HEK293 (cell line): ENCODE measurements at regions not wholly inside any gene's neighbourhood (a gene's known extent, or its start where the extent isn't known, plus 50 kb on each side); places are given as distances from the start of the nearest gene placed in this dataset.

Experiments
- CTCF ChIA-PET: fragments of 350-600 bp; formaldehyde crosslinking; extraction: SDS; loops from one replicate; lab custom pipeline; 2021; ENCODE audit warnings: antibody characterized with exemption; lab: Yijun Ruan, JAX
- POLR2A ChIA-PET: fragments of 300-600 bp; formaldehyde crosslinking; extraction: SDS; loops from one replicate; lab custom pipeline; 2020; ENCODE audit warnings: antibody characterized with exemption, inconsistent platforms; lab: Yijun Ruan, JAX
- H3K27ac ChIP-seq: fragments of 200-500 bp; sonication (Bioruptor generic); 2 replicates; pipeline ENCODE4 v1.5.1; 2014; ENCODE audit warnings: low read depth, low read length, control low read depth, inconsistent platforms; ENCODE audit errors: extremely low read depth
- H3K36me3 ChIP-seq, 2 experiments: fragments of 200-500 bp in 1 of 2; sonication (Bioruptor generic) in 1 of 2; 1 replicate in 1 of 2; 2 replicates in 1 of 2; pipeline ENCODE4 v1.5.1; 2014 to 2017; ENCODE audit warnings: inconsistent platforms in 2 of 2, low read length in 2 of 2; ENCODE audit not compliant: control insufficient read depth in 2 of 2, insufficient read depth in 1 of 2
- H3K4me1 ChIP-seq: fragments of 200-500 bp; sonication (Bioruptor generic); 2 replicates; pipeline ENCODE4 v1.5.1; 2014; ENCODE audit warnings: mild to moderate bottlenecking, low read length, inconsistent platforms; ENCODE audit not compliant: control insufficient read depth, insufficient read depth
- H3K4me3 ChIP-seq: 2 replicates; pipeline ENCODE4 v1.5.1; 2011; ENCODE audit warnings: low read depth, mild to moderate bottlenecking, control low read depth, low read length, moderate library complexity
- H3K9me3 ChIP-seq: fragments of 200-500 bp; sonication (Bioruptor generic); 2 replicates; pipeline ENCODE4 v1.5.1; 2014; ENCODE audit warnings: low read depth, low read length, inconsistent platforms; ENCODE audit not compliant: control insufficient read depth, insufficient read depth
- FEZF1 ChIP-seq: fragments of 450-650 bp; formaldehyde crosslinking; IDR thresholded peaks from 2 replicates; pipeline ENCODE4 v1.5.1; 2016; ENCODE audit warnings: missing biosample characterization, missing genetic modification characterization
- INSM2 ChIP-seq: fragments of 450-650 bp; formaldehyde crosslinking; IDR thresholded peaks from 2 replicates; pipeline ENCODE4 v1.5.1; 2016; ENCODE audit warnings: missing biosample characterization, missing genetic modification characterization
- MYNN ChIP-seq: fragments of 450-650 bp; formaldehyde crosslinking; IDR thresholded peaks from 2 replicates; pipeline ENCODE4 v1.5.1; 2016; ENCODE audit warnings: missing biosample characterization, missing genetic modification characterization, borderline replicate concordance
- PRDM4 ChIP-seq: fragments of 450-650 bp; formaldehyde crosslinking; IDR thresholded peaks from 2 replicates; pipeline ENCODE4 v1.5.1; 2017; ENCODE audit warnings: missing biosample characterization, missing genetic modification characterization
- REPIN1 ChIP-seq: fragments of 450-650 bp; formaldehyde crosslinking; IDR thresholded peaks from 2 replicates; pipeline ENCODE4 v1.5.1; 2017; ENCODE audit warnings: missing biosample characterization, missing genetic modification characterization, low read depth
- REST ChIP-seq: fragments of 450-650 bp; formaldehyde crosslinking; IDR thresholded peaks from 2 replicates; pipeline ENCODE4 v1.5.1; 2016; ENCODE audit warnings: missing biosample characterization, missing genetic modification characterization
- SETDB1 ChIP-seq: IDR thresholded peaks from one replicate; pipeline ENCODE4 v1.6.1; 2017; ENCODE audit warnings: mild to moderate bottlenecking, low read length, moderate library complexity, mixed read lengths; ENCODE audit not compliant: insufficient read length
- ZBTB49 ChIP-seq: fragments of 450-650 bp; formaldehyde crosslinking; IDR thresholded peaks from 2 replicates; pipeline ENCODE4 v1.5.1; 2016; ENCODE audit warnings: missing biosample characterization, missing genetic modification characterization, low read depth
- ZIC2 ChIP-seq: fragments of 450-650 bp; formaldehyde crosslinking; IDR thresholded peaks from 2 replicates; pipeline ENCODE4 v1.5.1; 2016; ENCODE audit warnings: missing biosample characterization, missing genetic modification characterization
- ZNF132 ChIP-seq: fragments of 450-650 bp; formaldehyde crosslinking; IDR thresholded peaks from 2 replicates; pipeline ENCODE4 v1.5.1; 2017; ENCODE audit warnings: missing biosample characterization, missing genetic modification characterization, borderline replicate concordance
- ZNF302 ChIP-seq: fragments of 450-650 bp; formaldehyde crosslinking; IDR thresholded peaks from 2 replicates; pipeline ENCODE4 v1.5.1; 2016; ENCODE audit warnings: missing biosample characterization, missing genetic modification characterization, low read depth
- ZNF324 ChIP-seq: fragments of 450-650 bp; formaldehyde crosslinking; IDR thresholded peaks from 2 replicates; pipeline ENCODE4 v1.5.1; 2016; ENCODE audit warnings: missing biosample characterization, missing genetic modification characterization
- ZNF48 ChIP-seq: fragments of 450-650 bp; formaldehyde crosslinking; IDR thresholded peaks from 2 replicates; pipeline ENCODE4 v1.5.1; 2016; ENCODE audit warnings: missing biosample characterization, missing genetic modification characterization
- ZNF548 ChIP-seq: fragments of 450-650 bp; formaldehyde crosslinking; IDR thresholded peaks from 2 replicates; pipeline ENCODE4 v1.5.1; 2016; ENCODE audit warnings: missing biosample characterization, missing genetic modification characterization
- ZNF664 ChIP-seq: fragments of 450-650 bp; formaldehyde crosslinking; IDR thresholded peaks from 2 replicates; pipeline ENCODE4 v1.5.1; 2016; ENCODE audit warnings: missing biosample characterization, missing genetic modification characterization
- ZNF701 ChIP-seq: fragments of 450-650 bp; formaldehyde crosslinking; IDR thresholded peaks from 2 replicates; pipeline ENCODE4 v1.5.1; 2016; ENCODE audit warnings: missing biosample characterization, missing genetic modification characterization
- TF ChIP-seq, protein P1 (sequence below): fragments of 450-650 bp; formaldehyde crosslinking; IDR thresholded peaks from 2 replicates; pipeline ENCODE4 v1.5.1; 2016; ENCODE audit warnings: missing biosample characterization, missing genetic modification characterization
- TF ChIP-seq, protein P2 (sequence below): fragments of 450-650 bp; formaldehyde crosslinking; IDR thresholded peaks from 2 replicates; pipeline ENCODE4 v1.5.1; 2016; ENCODE audit warnings: missing biosample characterization, missing genetic modification characterization
- TF ChIP-seq, protein P3 (sequence below): fragments of 450-650 bp; formaldehyde crosslinking; IDR thresholded peaks from 2 replicates; pipeline ENCODE4 v1.5.1; 2016; ENCODE audit warnings: missing biosample characterization, missing genetic modification characterization, borderline replicate concordance

DNA sequence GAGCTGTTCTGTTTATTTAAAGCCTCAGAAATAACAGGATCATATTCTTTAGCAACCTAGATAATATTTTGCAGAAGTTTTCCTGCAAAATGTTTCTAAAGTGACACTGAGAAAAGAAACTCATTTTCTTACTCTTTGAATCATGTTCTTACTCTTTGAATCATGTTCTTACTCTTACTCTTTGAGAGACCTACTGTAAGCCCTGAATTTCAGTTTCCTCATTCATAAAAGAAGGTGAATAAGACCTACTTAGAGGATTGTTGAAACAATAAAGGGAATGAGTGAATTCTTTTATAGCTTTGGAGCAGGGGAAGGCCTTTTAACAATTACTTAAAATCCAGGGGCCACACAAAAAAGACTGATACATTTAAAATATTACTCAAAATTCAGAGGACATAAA lies 221.7 kb upstream of the CMC1 start:
- Histone ChIP-seq H3K4me3 (no peak overlapping the region), H3K36me3 (no peaks in the 10 kb centered on the region), H3K9me3 (no peaks in the 10 kb centered on the region), H3K27ac (no peak overlapping the region), H3K4me1 (no peaks in the 10 kb centered on the region)
- ChIA-PET POLR2A (no interaction called here), CTCF (no interaction called here)
- TF ChIP-seq REPIN1, result no peak
- no peak for TF ChIP-seq ZNF664 (tag by site-specific recombination)
- no peak for TF ChIP-seq SETDB1
- no peak for TF ChIP-seq ZIC2 (tag by site-specific recombination)
- TF ChIP-seq, protein P1, sequence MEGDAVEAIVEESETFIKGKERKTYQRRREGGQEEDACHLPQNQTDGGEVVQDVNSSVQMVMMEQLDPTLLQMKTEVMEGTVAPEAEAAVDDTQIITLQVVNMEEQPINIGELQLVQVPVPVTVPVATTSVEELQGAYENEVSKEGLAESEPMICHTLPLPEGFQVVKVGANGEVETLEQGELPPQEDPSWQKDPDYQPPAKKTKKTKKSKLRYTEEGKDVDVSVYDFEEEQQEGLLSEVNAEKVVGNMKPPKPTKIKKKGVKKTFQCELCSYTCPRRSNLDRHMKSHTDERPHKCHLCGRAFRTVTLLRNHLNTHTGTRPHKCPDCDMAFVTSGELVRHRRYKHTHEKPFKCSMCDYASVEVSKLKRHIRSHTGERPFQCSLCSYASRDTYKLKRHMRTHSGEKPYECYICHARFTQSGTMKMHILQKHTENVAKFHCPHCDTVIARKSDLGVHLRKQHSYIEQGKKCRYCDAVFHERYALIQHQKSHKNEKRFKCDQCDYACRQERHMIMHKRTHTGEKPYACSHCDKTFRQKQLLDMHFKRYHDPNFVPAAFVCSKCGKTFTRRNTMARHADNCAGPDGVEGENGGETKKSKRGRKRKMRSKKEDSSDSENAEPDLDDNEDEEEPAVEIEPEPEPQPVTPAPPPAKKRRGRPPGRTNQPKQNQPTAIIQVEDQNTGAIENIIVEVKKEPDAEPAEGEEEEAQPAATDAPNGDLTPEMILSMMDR, result no peak
- no peak for TF ChIP-seq ZNF548 (tag by site-specific recombination)
- no peak for TF ChIP-seq ZNF324 (tag by site-specific recombination)
- no peak for TF ChIP-seq MYNN (tag by site-specific recombination)
- TF ChIP-seq ZBTB49 (tag by site-specific recombination), result no peak
- no peak for TF ChIP-seq INSM2
- no peak for TF ChIP-seq ZNF48 (tag by site-specific recombination)
- TF ChIP-seq ZNF701 (tag by site-specific recombination), result no peak
- no peak for TF ChIP-seq REST (tag by site-specific recombination)
- TF ChIP-seq FEZF1 (tag by site-specific recombination), result no peak
- TF ChIP-seq, protein P2, sequence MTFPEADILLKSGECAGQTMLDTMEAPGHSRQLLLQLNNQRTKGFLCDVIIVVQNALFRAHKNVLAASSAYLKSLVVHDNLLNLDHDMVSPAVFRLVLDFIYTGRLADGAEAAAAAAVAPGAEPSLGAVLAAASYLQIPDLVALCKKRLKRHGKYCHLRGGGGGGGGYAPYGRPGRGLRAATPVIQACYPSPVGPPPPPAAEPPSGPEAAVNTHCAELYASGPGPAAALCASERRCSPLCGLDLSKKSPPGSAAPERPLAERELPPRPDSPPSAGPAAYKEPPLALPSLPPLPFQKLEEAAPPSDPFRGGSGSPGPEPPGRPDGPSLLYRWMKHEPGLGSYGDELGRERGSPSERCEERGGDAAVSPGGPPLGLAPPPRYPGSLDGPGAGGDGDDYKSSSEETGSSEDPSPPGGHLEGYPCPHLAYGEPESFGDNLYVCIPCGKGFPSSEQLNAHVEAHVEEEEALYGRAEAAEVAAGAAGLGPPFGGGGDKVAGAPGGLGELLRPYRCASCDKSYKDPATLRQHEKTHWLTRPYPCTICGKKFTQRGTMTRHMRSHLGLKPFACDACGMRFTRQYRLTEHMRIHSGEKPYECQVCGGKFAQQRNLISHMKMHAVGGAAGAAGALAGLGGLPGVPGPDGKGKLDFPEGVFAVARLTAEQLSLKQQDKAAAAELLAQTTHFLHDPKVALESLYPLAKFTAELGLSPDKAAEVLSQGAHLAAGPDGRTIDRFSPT (tag by site-specific recombination), result no peak
- no peak for TF ChIP-seq ZNF132 (tag by site-specific recombination)
- TF ChIP-seq ZNF302 (tag by site-specific recombination), result no peak
- TF ChIP-seq, protein P3, sequence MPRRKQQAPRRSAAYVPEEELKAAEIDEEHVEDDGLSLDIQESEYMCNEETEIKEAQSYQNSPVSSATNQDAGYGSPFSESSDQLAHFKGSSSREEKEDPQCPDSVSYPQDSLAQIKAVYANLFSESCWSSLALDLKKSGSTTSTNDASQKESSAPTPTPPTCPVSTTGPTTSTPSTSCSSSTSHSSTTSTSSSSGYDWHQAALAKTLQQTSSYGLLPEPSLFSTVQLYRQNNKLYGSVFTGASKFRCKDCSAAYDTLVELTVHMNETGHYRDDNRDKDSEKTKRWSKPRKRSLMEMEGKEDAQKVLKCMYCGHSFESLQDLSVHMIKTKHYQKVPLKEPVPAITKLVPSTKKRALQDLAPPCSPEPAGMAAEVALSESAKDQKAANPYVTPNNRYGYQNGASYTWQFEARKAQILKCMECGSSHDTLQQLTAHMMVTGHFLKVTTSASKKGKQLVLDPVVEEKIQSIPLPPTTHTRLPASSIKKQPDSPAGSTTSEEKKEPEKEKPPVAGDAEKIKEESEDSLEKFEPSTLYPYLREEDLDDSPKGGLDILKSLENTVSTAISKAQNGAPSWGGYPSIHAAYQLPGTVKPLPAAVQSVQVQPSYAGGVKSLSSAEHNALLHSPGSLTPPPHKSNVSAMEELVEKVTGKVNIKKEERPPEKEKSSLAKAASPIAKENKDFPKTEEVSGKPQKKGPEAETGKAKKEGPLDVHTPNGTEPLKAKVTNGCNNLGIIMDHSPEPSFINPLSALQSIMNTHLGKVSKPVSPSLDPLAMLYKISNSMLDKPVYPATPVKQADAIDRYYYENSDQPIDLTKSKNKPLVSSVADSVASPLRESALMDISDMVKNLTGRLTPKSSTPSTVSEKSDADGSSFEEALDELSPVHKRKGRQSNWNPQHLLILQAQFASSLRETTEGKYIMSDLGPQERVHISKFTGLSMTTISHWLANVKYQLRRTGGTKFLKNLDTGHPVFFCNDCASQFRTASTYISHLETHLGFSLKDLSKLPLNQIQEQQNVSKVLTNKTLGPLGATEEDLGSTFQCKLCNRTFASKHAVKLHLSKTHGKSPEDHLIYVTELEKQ (tag by site-specific recombination), result no peak
- no peak for TF ChIP-seq PRDM4 (tag by site-specific recombination)
